OCI-LY1 (cell line): ENCODE measurements at regions not wholly inside any gene's neighbourhood (a gene's known extent, or its start where the extent isn't known, plus 50 kb on each side); places are given as distances from the start of the nearest gene placed in this dataset.

Experiments used
- H2AFZ ChIP-seq: fragments of 200-600 bp; sonication (generic), shearing (Covaris generic); 2 replicates; pipeline ENCODE4 v1.6.0; 2014; ENCODE audit warnings: antibody characterized with exemption, mild to moderate bottlenecking, low read length
- H3F3A ChIP-seq: fragments of 200-600 bp; sonication (generic), shearing (Covaris generic); 2 replicates; pipeline ENCODE4 v1.6.0; 2014; ENCODE audit warnings: mild to moderate bottlenecking, antibody characterized with exemption, low read length, moderate library complexity; ENCODE audit not compliant: insufficient read depth
- H3K27ac ChIP-seq: fragments of 200-600 bp; sonication (generic); 2 replicates; pipeline ENCODE4 v1.5.1; 2014; ENCODE audit warnings: low read length, mixed run types, mild to moderate bottlenecking, low read depth; ENCODE audit not compliant: poor library complexity, severe bottlenecking
- H3K27me3 ChIP-seq: fragments of 200-600 bp; sonication (generic); 2 replicates; pipeline ENCODE4 v1.6.0; 2014; ENCODE audit warnings: antibody characterized with exemption, mild to moderate bottlenecking, low read length, moderate library complexity; ENCODE audit not compliant: insufficient read depth
- H3K36me3 ChIP-seq: fragments of 200-600 bp; sonication (generic); 2 replicates; pipeline ENCODE4 v1.6.1; 2014; ENCODE audit warnings: mild to moderate bottlenecking, antibody characterized with exemption, low read length, moderate library complexity, mixed read lengths; ENCODE audit not compliant: insufficient read depth
- H3K4me1 ChIP-seq: fragments of 200-600 bp; sonication (generic); 2 replicates; pipeline ENCODE4 v1.5.1; 2014; ENCODE audit warnings: mild to moderate bottlenecking, low read length, moderate library complexity; ENCODE audit not compliant: insufficient read depth, severe bottlenecking
- H3K4me2 ChIP-seq: fragments of 200-600 bp; sonication (generic), shearing (Covaris generic); 2 replicates; pipeline ENCODE4 v1.6.1; 2014; ENCODE audit warnings: low read length
- H3K4me3 ChIP-seq: fragments of 200-600 bp; sonication (generic); 2 replicates; pipeline ENCODE4 v1.5.1; 2014; ENCODE audit warnings: low read length, low read depth, mild to moderate bottlenecking, mixed read lengths; ENCODE audit not compliant: poor library complexity, severe bottlenecking
- H3K79me2 ChIP-seq: fragments of 200-600 bp; shearing (Covaris generic); 2 replicates; pipeline ENCODE4 v1.6.1; 2016; ENCODE audit warnings: mixed run types, low read length, mixed read lengths; ENCODE audit not compliant: insufficient read depth
- H3K9ac ChIP-seq: fragments of 200-600 bp; sonication (generic), shearing (Covaris generic); 2 replicates; pipeline ENCODE4 v1.6.1; 2014; ENCODE audit warnings: mild to moderate bottlenecking, low read length, mixed read lengths
- H3K9me2 ChIP-seq: fragments of 200-600 bp; sonication (generic), shearing (Covaris generic); 2 replicates; pipeline ENCODE4 v1.6.1; 2014; ENCODE audit warnings: low read depth, mild to moderate bottlenecking, low read length, mixed read lengths
- H3K9me3 ChIP-seq: fragments of 200-600 bp; shearing (Covaris generic); 2 replicates; pipeline ENCODE4 v1.6.1; 2014; ENCODE audit warnings: low read length, mixed read lengths
- H4K20me1 ChIP-seq: fragments of 200-600 bp; sonication (generic), shearing (Covaris generic); 2 replicates; pipeline ENCODE4 v1.6.0; 2016; ENCODE audit warnings: mild to moderate bottlenecking, low read length; ENCODE audit not compliant: insufficient read depth
- EZH2 ChIP-seq: fragments of 200-600 bp; sonication (generic), shearing (Covaris generic); IDR thresholded peaks from 2 replicates; pipeline ENCODE4 v1.8.0; 2017; ENCODE audit warnings: borderline replicate concordance, mixed run types, mild to moderate bottlenecking, antibody characterized with exemption, low read length, moderate library complexity, mixed read lengths
- TF ChIP-seq, protein P1 (sequence below): fragments of 200-600 bp; sonication (generic), shearing (Covaris generic); IDR thresholded peaks from 2 replicates; pipeline ENCODE4 v1.5.1; 2017; ENCODE audit warnings: mild to moderate bottlenecking, antibody characterized with exemption, low read length, moderate library complexity, mixed read lengths

DNA sequence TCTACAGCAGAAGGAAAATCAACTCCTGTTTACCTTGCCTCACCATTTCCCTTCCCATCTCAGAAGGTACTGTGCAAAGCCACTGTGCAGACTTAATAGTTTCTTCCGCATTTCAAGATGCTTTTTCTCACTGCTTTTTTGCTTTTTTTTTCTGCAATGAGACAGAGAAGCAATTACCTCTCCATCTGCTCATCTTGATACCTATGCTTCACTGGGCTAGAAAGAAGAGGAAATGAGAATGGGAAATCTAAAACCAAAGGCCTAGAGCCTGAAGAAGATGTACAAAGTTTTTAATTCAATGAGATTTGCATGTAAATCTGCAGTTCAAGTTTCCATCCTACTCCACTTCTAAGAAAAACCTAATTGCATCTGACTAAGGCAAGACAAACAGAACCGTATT lies 238.1 kb upstream of the SETMAR start:
- H3K27ac ChIP-seq, result no peak overlapping the region
- H3K9me2 ChIP-seq, result no peaks in the 10 kb centered on the region
- no peaks in the 10 kb centered on the region for H3K79me2 ChIP-seq
- H3K9me3 ChIP-seq, result no peaks in the 10 kb centered on the region
- no peak overlapping the region for H3K4me2 ChIP-seq
- no peak overlapping the region for H3K4me3 ChIP-seq
- no peaks in the 10 kb centered on the region for H3K4me1 ChIP-seq
- H3F3A ChIP-seq, result no peaks in the 10 kb centered on the region
- TF ChIP-seq, protein P1, sequence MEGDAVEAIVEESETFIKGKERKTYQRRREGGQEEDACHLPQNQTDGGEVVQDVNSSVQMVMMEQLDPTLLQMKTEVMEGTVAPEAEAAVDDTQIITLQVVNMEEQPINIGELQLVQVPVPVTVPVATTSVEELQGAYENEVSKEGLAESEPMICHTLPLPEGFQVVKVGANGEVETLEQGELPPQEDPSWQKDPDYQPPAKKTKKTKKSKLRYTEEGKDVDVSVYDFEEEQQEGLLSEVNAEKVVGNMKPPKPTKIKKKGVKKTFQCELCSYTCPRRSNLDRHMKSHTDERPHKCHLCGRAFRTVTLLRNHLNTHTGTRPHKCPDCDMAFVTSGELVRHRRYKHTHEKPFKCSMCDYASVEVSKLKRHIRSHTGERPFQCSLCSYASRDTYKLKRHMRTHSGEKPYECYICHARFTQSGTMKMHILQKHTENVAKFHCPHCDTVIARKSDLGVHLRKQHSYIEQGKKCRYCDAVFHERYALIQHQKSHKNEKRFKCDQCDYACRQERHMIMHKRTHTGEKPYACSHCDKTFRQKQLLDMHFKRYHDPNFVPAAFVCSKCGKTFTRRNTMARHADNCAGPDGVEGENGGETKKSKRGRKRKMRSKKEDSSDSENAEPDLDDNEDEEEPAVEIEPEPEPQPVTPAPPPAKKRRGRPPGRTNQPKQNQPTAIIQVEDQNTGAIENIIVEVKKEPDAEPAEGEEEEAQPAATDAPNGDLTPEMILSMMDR, result no peak
- no peak for TF ChIP-seq EZH2
- H3K36me3 ChIP-seq, result no peaks in the 10 kb centered on the region
- no peak overlapping the region for H3K9ac ChIP-seq
- H3K27me3 ChIP-seq, result no peaks in the 10 kb centered on the region
- H4K20me1 ChIP-seq, result no peaks in the 10 kb centered on the region
- H2AFZ ChIP-seq, result no peak overlapping the region

DNA sequence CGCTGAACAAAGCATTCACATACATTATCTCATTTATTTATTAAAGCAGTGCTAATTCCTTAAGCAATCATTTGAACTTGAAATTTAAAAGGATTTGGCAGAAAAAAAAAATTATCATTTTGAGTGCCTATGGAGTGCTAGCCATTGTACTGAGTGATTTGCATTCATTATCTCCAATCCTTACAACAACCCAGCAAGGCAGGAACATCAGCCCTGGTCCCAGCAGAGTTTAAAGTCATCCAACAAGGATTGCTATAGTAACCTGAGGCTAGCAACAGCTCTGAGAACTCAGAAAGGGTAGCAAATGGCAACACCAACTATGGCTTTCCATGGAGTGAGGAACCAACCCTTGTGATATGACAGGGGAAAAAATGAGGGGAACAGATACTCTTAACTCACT lies 237.6 kb upstream of the SETMAR start:
- Histone ChIP-seq H3K4me2 (no peak overlapping the region), H3K4me3 (no peak overlapping the region), H4K20me1 (no peaks in the 10 kb centered on the region), H3K4me1 (no peaks in the 10 kb centered on the region), H3K9me2 (no peaks in the 10 kb centered on the region), H2AFZ (no peak overlapping the region), H3K27me3 (no peaks in the 10 kb centered on the region), H3K36me3 (no peaks in the 10 kb centered on the region), H3K9me3 (no peaks in the 10 kb centered on the region), H3F3A (no peaks in the 10 kb centered on the region), H3K9ac (no peak overlapping the region), H3K79me2 (no peaks in the 10 kb centered on the region), H3K27ac (no peak overlapping the region)
- no peak for TF ChIP-seq EZH2
- TF ChIP-seq, protein P1, result no peak

DNA sequence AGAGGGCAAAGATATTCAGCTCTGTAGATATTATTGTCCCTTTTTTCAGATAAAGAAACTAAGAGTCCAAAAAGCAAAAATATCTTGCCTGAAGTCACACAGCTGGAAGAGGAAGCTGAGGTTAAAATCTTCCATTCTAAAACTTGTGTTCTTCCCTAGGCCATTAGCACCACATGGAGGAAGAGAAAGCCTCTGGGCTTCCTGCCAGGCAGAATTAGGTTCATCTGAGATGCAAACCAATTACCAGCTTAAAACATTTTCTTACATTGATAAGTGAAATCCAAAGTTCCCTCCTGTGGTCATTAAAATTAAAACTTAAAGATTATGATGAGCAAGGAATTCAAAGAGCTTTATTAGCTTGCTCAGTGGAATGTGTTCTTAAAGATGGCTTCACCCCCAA lies 235.3 kb upstream of the SETMAR start:
- Histone ChIP-seq H3K9me3 (no peaks in the 10 kb centered on the region), H3K79me2 (no peaks in the 10 kb centered on the region), H3F3A (no peaks in the 10 kb centered on the region), H3K27ac (no peak overlapping the region), H2AFZ (no peak overlapping the region), H3K36me3 (no peaks in the 10 kb centered on the region), H3K9ac (no peak overlapping the region), H4K20me1 (no peaks in the 10 kb centered on the region), H3K9me2 (no peaks in the 10 kb centered on the region), H3K4me3 (no peak overlapping the region), H3K4me1 (no peaks in the 10 kb centered on the region), H3K4me2 (no peak overlapping the region), H3K27me3 (no peaks in the 10 kb centered on the region)
- TF ChIP-seq, protein P1, result no peak
- no peak for TF ChIP-seq EZH2
